HUES64 (cell line): ENCODE measurements at regions not wholly inside any gene's neighbourhood (a gene's known extent, or its start where the extent isn't known, plus 50 kb on each side); places are given as distances from the start of the nearest gene placed in this dataset.

ENCODE experiments used
- H3K27ac ChIP-seq: 2 replicates; pipeline ENCODE4 v1.7.0; 2013; ENCODE audit warnings: low read depth, low read length, inconsistent platforms
- H3K27me3 ChIP-seq: 2 replicates; pipeline ENCODE4 v1.6.1; 2013; ENCODE audit warnings: mild to moderate bottlenecking, low read length; ENCODE audit not compliant: insufficient read depth
- H3K36me3 ChIP-seq: 2 replicates; pipeline ENCODE4 v1.6.1; 2013; ENCODE audit warnings: mild to moderate bottlenecking, low read length; ENCODE audit not compliant: insufficient read depth
- H3K4me1 ChIP-seq: 2 replicates; pipeline ENCODE4 v1.6.1; 2013; ENCODE audit warnings: mild to moderate bottlenecking, low read length, moderate library complexity; ENCODE audit not compliant: insufficient read depth
- H3K4me3 ChIP-seq: 2 replicates; pipeline ENCODE4 v1.5.1; 2013; ENCODE audit warnings: mild to moderate bottlenecking, low read length, moderate library complexity
- H3K9ac ChIP-seq: 2 replicates; pipeline ENCODE4 v1.6.1; 2013; ENCODE audit warnings: mild to moderate bottlenecking, low read depth, low read length
- H3K9me3 ChIP-seq: 2 replicates; pipeline ENCODE4 v1.6.1; 2013; ENCODE audit warnings: low read depth, low read length; ENCODE audit not compliant: insufficient read depth
- WGBS: fragments of 150-250, 120-280 bp; methylation state at CpG from one replicate; pipeline ENCODE4 v1.1.7; 2013; ENCODE audit warnings: missing lambda C conversion rate; 5-methylcytosine and 5-hydroxymethylcytosine counted together

DNA sequence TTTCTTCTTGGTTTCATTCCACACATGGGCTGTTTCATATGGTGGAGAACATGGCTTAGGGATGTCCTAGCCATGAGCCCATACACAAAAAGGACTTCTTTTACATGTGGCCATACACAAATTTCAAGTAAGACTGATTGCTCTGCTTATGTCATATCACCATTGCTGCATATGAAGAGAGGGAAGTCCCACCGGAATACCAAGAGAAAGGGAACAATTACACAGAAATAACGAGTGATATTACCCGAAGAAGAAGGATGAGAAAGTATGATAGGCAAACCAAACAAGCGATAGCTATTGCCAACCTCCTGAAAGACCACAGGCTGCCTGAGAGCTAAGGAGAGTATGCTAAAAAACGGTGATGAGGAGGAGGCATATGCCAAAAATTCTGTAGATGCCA lies 70.5 kb upstream of the TNFRSF21 start:
- H3K4me1 ChIP-seq: no peaks in the 10 kb centered on the region
- no peak overlapping the region for H3K27ac ChIP-seq
- no peaks in the 10 kb centered on the region for H3K36me3 ChIP-seq
- no peaks in the 10 kb centered on the region for H3K9me3 ChIP-seq
- H3K27me3 ChIP-seq: no peaks in the 10 kb centered on the region
- 96% methylated on average over 5 of the region's 5 CpGs for WGBS
- no peak overlapping the region for H3K4me3 ChIP-seq
- H3K9ac ChIP-seq: no peak overlapping the region

DNA sequence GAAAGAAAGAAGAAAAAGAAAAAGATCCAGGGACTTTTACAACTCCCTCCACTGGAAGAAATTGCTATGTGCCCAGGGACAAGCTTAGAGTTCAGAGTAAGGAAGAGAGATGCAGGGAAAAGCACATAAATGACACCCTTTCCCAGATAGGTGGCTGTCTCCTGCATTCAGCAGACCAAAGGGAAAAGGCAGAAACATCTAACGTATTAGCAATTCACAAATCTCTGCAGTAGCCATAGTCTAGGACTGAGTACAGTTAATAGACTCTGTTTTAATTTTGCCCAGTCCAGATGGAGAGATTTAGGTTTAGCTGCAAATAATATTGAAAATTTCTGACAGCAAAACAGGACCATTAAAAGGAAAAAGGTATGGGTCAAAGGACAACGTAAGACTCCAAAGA lies 71.3 kb upstream of the TNFRSF21 start:
- Histone ChIP-seq H3K36me3 (no peaks in the 10 kb centered on the region), H3K9me3 (no peaks in the 10 kb centered on the region), H3K4me3 (no peak overlapping the region), H3K27ac (no peak overlapping the region), H3K4me1 (no peaks in the 10 kb centered on the region), H3K27me3 (no peaks in the 10 kb centered on the region), H3K9ac (no peak overlapping the region)
- WGBS: 84% methylated on average over 2 of the region's 2 CpGs

DNA sequence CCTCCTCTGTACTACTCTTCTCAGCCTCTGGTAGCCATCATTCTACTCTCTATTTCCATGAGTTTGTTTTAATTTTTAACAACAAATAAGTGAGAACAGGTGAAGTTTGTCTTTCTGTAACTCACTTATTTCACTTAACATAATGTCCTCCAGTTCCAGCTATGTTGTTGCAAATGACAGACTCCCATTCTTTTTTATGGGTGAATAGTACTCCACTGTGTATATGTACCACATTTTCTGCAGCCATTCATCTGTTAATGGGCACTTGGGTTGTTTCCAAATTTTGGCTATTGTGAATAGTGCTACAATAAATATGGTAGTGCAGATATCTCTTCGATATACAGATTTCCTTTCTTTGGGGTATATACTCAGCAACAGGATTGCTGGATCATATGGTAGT lies 73.7 kb upstream of the TNFRSF21 start:
- H3K4me3 ChIP-seq: no peak overlapping the region
- 100% methylated on average over 1 of the region's 1 CpG for WGBS
- H3K9ac ChIP-seq: no peak overlapping the region
- no peaks in the 10 kb centered on the region for H3K27me3 ChIP-seq
- H3K36me3 ChIP-seq: no peaks in the 10 kb centered on the region
- 0 out of 2 replicates have a peak, but pooled peaks cover 2% of the 10 kb centered on the region for H3K9me3 ChIP-seq
- no peak overlapping the region for H3K27ac ChIP-seq
- H3K4me1 ChIP-seq: no peaks in the 10 kb centered on the region

DNA sequence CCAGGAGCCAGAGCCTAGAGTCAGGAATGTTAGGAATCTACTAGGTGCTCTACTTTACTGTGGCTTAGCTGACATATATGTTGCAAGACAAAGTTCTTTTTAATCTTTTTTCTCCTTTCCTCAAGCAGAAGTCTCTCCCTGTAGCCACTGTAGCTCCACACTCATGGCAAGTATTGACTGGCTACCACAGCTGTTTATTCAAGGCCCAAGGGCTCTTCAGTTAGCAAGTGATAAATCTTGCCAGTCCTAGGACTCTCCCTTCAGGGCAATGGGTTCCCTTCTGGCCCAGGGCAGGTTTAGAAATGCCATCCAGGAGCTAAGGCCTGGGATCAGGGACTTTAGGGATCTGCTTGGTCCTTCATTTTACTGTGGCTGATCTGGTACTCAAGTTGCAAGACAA lies 82.0 kb upstream of the TNFRSF21 start:
- Histone ChIP-seq H3K4me1 (no peaks in the 10 kb centered on the region), H3K36me3 (no peaks in the 10 kb centered on the region), H3K9ac (no peak overlapping the region), H3K27me3 (no peaks in the 10 kb centered on the region), H3K4me3 (no peak overlapping the region), H3K27ac (no peak overlapping the region), H3K9me3 (0 out of 2 replicates have a peak, but pooled peaks cover 2% of the 10 kb centered on the region)

DNA sequence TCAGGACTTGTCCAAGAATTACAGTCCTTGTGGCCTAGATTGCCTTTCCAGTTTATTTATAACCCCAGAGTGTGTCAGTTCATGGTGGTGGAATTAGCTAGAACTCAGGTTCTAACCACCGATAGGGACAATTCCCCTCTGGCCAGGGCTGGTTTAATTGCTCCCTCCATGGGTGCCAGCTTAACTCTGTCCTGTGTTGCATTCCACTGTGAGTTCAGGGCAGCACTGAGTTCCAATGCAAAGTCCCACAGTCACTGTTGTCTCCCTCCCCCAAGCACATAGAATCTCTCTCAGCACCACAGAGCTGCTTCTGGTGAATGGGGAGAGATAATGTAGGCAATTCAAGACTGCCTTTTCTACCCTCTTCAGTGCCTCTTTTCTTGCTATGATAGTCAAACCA lies 82.5 kb upstream of the TNFRSF21 start:
- 88% methylated on average over 1 of the region's 1 CpG for WGBS
- Histone ChIP-seq H3K4me3 (no peak overlapping the region), H3K27me3 (no peaks in the 10 kb centered on the region)

DNA sequence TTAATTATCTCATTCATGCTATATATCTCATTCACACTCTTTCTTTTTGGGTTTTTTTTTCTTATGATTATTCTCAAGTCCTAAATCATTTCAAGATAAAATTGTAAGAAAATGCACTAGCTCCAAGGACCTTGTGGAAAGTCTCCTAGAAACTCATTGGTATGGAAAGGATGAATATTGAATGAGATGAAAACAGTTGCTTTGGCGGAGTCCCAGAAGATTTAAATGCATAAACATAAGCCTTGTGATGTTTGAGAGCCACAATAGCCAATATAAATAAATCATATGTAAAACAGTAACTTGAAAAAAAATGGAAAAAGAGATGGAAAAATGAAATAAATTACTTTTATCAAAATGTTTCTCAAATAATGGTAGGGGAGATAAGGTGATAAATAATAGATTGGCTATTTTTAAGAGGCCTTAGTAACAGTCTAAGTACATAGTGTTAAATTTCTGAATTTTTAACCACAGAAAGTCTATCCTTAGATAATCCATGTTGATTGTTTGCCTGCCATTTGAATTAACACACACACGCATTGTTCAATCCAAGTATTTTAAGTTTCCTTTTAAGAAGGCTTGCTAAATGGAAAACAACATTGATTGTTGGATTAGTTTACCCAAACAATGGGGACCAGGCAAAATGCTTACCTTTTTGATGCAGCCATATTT lies 81.1 kb upstream of the CD2AP start:
- H3K4me3 ChIP-seq: no peak overlapping the region
- H3K9ac ChIP-seq: no peak overlapping the region
- H3K27ac ChIP-seq: no peak overlapping the region
- 100% methylated on average over 2 of the region's 2 CpGs for WGBS
- H3K4me1 ChIP-seq: no peaks in the 10 kb centered on the region
- no peaks in the 10 kb centered on the region for H3K9me3 ChIP-seq
- no peaks in the 10 kb centered on the region for H3K27me3 ChIP-seq
- no peaks in the 10 kb centered on the region for H3K36me3 ChIP-seq

More for the DNA sequence above, 82.5 kb upstream of the TNFRSF21 start:
- 0 out of 2 replicates have a peak, but pooled peaks cover 2% of the 10 kb centered on the region for H3K9me3 ChIP-seq
- no peak overlapping the region for H3K27ac ChIP-seq
- no peaks in the 10 kb centered on the region for H3K4me1 ChIP-seq
- H3K9ac ChIP-seq: no peak overlapping the region
- no peaks in the 10 kb centered on the region for H3K36me3 ChIP-seq

DNA sequence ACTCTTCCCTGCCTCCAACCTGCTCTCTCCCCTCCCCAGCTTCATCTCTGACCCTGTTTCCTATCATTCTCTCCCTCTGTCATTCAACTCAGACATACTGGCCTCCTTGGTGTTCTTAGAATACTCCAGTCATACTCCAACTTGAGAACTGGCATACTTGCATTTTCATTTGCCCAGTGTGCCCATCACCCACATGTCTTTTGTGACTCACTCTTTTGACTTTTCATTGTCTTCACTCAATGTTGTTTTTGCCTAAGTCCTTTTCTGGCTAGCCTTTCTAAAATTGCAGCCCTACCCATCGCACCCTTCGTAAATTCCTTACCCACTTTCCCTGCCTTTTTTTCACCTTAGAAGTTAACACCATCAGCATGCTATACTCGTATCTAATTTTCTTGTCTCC lies 77.0 kb upstream of the CD2AP start:
- Histone ChIP-seq H3K4me1 (peaks cover 9% of the 10 kb centered on the region; the same call in 1 of the 2 replicates), H3K27me3 (no peaks in the 10 kb centered on the region), H3K27ac (no peak overlapping the region), H3K4me3 (no peak overlapping the region), H3K36me3 (no peaks in the 10 kb centered on the region), H3K9ac (no peak overlapping the region), H3K9me3 (no peaks in the 10 kb centered on the region)
- 93% methylated on average over 3 of the region's 3 CpGs for WGBS

DNA sequence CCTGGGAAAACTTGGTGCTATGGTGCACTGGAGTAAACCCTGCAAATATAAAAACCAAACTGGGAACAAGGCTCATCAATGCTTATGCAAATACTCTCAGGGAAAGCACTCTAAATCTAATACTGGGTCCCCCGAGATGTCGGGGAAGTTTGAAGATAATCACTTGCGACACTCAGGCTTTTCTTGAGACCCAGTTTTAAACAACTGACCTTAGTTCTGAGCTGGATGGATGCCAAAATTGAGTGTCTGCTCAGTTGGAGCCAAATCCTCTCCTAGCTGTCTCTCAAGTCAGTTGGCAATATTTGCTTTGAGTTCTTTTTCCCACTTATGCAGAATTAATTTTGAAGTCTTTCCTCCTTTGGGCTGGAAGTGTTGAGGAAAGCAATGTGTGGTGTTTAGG lies 75.5 kb upstream of the CD2AP start:
- no peak overlapping the region for H3K27ac ChIP-seq
- H3K4me3 ChIP-seq: no peak overlapping the region
- H3K4me1 ChIP-seq: peaks cover 9% of the 10 kb centered on the region; the same call in 1 of the 2 replicates
- 96% methylated on average over 3 of the region's 3 CpGs for WGBS
- no peaks in the 10 kb centered on the region for H3K9me3 ChIP-seq
- no peak overlapping the region for H3K9ac ChIP-seq
- H3K36me3 ChIP-seq: no peaks in the 10 kb centered on the region
- no peaks in the 10 kb centered on the region for H3K27me3 ChIP-seq

DNA sequence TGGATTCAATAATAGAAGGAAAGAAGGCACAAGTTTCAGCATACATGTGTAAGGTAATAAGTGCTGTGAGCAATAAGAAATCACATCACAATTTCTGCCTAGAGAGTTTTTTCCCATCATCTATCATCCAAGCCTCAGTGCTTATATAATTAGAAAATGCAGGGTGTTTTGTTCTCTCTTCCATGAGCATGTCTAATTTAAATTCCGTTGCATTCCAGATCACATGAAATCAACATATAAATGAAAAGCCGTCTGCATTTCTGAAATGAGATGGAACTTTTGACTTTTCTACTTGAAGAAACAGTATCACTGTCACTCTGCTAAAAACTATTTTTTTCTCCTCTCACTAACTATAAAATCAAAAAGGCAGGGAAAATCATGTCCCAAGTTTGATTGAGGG lies 74.5 kb upstream of the CD2AP start:
- Histone ChIP-seq H3K4me3 (no peak overlapping the region), H3K27ac (no peak overlapping the region), H3K9me3 (no peaks in the 10 kb centered on the region), H3K4me1 (peaks cover 9% of the 10 kb centered on the region; the same call in 1 of the 2 replicates), H3K9ac (no peak overlapping the region), H3K27me3 (no peaks in the 10 kb centered on the region), H3K36me3 (no peaks in the 10 kb centered on the region)
- WGBS: 92% methylated on average over 2 of the region's 2 CpGs

DNA sequence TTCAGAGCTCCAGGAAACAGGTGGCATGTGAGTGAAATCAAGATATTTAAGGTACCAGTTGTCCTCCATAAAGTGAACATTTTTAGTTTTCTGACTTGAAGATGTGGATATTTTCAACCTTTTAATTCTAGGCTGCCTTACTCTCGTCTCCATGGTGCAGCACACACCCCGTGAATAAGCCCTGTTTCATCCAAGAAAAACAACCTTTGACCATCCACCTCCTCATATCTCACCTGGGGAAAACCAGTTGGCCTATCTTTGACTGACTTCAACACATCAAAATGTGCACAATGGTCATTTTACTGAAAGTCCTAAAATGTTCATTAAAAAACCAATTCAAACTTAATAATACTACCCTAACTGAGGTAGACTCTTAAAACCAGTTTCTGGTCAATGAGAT lies 73.8 kb upstream of the CD2AP start:
- Histone ChIP-seq H3K9ac (no peak overlapping the region), H3K27me3 (no peaks in the 10 kb centered on the region), H3K9me3 (no peaks in the 10 kb centered on the region), H3K27ac (no peak overlapping the region), H3K36me3 (no peaks in the 10 kb centered on the region), H3K4me1 (peaks cover 9% of the 10 kb centered on the region; the same call in 1 of the 2 replicates), H3K4me3 (no peak overlapping the region)
- WGBS: 90% methylated on average over 2 of the region's 2 CpGs

DNA sequence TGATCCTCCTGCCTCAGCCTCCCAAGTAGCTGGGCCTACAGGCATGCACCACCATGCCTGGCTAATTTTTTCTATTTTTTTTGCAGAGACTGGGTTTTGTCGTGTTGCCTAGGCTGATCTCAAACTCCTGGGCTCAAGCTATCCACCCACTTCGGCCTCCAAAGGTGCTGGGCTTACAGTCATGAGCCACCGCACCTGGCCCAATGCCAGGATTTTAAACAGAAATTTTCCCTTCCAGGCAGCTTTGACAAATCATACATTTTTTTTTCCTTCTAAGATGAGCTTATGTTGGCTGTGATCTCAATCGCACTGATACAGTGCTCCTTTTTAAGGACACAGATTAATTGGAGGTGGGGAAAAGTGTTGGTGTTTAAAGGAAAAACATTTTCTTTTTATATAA lies 73.2 kb upstream of the CD2AP start:
- Histone ChIP-seq H3K4me3 (no peak overlapping the region), H3K9me3 (no peaks in the 10 kb centered on the region), H3K27ac (no peak overlapping the region), H3K9ac (no peak overlapping the region), H3K27me3 (no peaks in the 10 kb centered on the region), H3K36me3 (no peaks in the 10 kb centered on the region), H3K4me1 (peaks cover 9% of the 10 kb centered on the region; the same call in 1 of the 2 replicates)
- 90% methylated on average over 4 of the region's 4 CpGs for WGBS

DNA sequence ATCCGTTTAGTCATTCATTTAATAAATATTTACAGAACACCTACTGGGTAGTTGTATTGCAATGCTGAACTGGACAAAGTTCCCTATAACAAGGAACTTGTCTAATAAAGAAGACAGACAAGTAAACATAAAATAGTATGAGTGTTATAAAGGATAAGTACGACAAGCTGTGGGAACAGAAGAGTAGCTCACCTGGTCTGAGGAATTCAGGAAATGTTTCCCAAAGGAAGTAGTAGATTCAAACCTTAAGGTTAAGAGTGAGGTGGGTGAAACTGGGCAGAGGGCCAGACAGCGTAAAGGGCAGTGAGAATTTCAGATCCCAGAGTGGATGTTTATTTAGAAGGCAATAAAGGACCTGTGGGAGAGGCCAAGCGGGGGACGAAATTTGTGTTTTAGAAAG lies 72.3 kb upstream of the CD2AP start:
- no peak overlapping the region for H3K9ac ChIP-seq
- 67% methylated on average over 4 of the region's 5 CpGs for WGBS
- H3K9me3 ChIP-seq: no peaks in the 10 kb centered on the region
- H3K4me3 ChIP-seq: no peak overlapping the region
- H3K27ac ChIP-seq: no peak overlapping the region
- H3K27me3 ChIP-seq: no peaks in the 10 kb centered on the region
- peaks cover 9% of the 10 kb centered on the region; the same call in 1 of the 2 replicates for H3K4me1 ChIP-seq
- H3K36me3 ChIP-seq: no peaks in the 10 kb centered on the region
